SU-DHL-6 (cell line): ENCODE measurements at regions not wholly inside any gene's neighbourhood (a gene's known extent, or its start where the extent isn't known, plus 50 kb on each side); places are given as distances from the start of the nearest gene placed in this dataset.

Experiments
- EZH2phosphoT487 ChIP-seq: fragments of 200-600 bp; sonication (generic), shearing (Covaris generic); conservative IDR thresholded peaks from 2 replicates; pipeline ENCODE4 v1.6.1; 2018; ENCODE audit warnings: mild to moderate bottlenecking, antibody characterized with exemption, low read length, moderate library complexity, mixed read lengths
- TF ChIP-seq, protein P1 (sequence below): fragments of 200-600 bp; sonication (generic); IDR thresholded peaks from one replicate; pipeline ENCODE4 v1.5.1; 2017; ENCODE audit warnings: antibody characterized with exemption, mild to moderate bottlenecking, low read length, moderate library complexity; ENCODE audit not compliant: insufficient read depth, poor library complexity, severe bottlenecking

DNA sequence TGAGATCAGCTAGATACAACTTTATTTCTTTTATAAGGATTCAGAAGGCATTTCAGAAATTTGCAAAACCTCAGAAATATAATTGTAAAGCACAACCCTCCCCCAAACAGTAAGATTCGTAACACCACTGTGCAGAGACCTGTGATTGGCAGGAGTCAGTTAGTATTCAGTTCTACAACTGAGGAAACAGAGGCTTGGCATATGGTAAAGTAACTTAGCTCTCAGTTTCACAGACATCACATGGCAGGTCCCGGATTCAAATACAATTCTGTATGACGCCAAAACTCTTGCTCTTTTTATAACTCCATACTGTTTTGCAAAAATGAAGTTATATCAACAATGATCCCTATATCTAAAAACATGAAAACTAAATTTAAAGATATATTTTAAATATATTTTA lies 225.6 kb upstream of the LMCD1 start:
- TF ChIP-seq, protein P1, sequence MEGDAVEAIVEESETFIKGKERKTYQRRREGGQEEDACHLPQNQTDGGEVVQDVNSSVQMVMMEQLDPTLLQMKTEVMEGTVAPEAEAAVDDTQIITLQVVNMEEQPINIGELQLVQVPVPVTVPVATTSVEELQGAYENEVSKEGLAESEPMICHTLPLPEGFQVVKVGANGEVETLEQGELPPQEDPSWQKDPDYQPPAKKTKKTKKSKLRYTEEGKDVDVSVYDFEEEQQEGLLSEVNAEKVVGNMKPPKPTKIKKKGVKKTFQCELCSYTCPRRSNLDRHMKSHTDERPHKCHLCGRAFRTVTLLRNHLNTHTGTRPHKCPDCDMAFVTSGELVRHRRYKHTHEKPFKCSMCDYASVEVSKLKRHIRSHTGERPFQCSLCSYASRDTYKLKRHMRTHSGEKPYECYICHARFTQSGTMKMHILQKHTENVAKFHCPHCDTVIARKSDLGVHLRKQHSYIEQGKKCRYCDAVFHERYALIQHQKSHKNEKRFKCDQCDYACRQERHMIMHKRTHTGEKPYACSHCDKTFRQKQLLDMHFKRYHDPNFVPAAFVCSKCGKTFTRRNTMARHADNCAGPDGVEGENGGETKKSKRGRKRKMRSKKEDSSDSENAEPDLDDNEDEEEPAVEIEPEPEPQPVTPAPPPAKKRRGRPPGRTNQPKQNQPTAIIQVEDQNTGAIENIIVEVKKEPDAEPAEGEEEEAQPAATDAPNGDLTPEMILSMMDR: no peak
- no peak for TF ChIP-seq EZH2phosphoT487
